MM.1S (cell line): ENCODE measurements at regions not wholly inside any gene's neighbourhood (a gene's known extent, or its start where the extent isn't known, plus 50 kb on each side); places are given as distances from the start of the nearest gene placed in this dataset.

ENCODE experiments used
- DNase-seq: peaks from one replicate; pipeline ENCODE4 v3.0.0-alpha.2; 2015
- H2AFZ ChIP-seq: fragments of 300-600 bp; sonication (generic); 2 replicates; pipeline ENCODE4 v1.6.0; 2016; ENCODE audit warnings: antibody characterized with exemption, low read length
- H3F3A ChIP-seq: fragments of 300-600 bp; sonication (generic); 2 replicates; pipeline ENCODE4 v1.6.1; 2016; ENCODE audit warnings: mild to moderate bottlenecking, antibody characterized with exemption, low read length, moderate library complexity, mixed read lengths; ENCODE audit not compliant: insufficient read depth
- H3K27ac ChIP-seq: fragments of 300-600 bp; sonication (generic); 2 replicates; pipeline ENCODE4 v1.5.1; 2016; ENCODE audit warnings: mild to moderate bottlenecking, low read length
- H3K27me3 ChIP-seq: fragments of 300-600 bp; sonication (generic); replicated peaks from 2 replicates; pipeline ENCODE4 v1.6.0; 2016; ENCODE audit warnings: low read length; ENCODE audit not compliant: insufficient read depth
- H3K36me3 ChIP-seq: fragments of 300-600 bp; sonication (generic); replicated peaks from 2 replicates; pipeline ENCODE4 v1.6.1; 2016; ENCODE audit warnings: mild to moderate bottlenecking, low read length, mixed read lengths; ENCODE audit not compliant: insufficient read depth
- H3K4me1 ChIP-seq: fragments of 300-600 bp; sonication (generic); 2 replicates; pipeline ENCODE4 v1.6.1; 2016; ENCODE audit warnings: low read length, mixed read lengths
- H3K4me2 ChIP-seq: fragments of 300-600 bp; sonication (generic); 2 replicates; pipeline ENCODE4 v1.6.0; 2016; ENCODE audit warnings: low read depth, low read length
- H3K4me3 ChIP-seq: fragments of 300-600 bp; sonication (generic); 2 replicates; pipeline ENCODE4 v1.5.1; 2016; ENCODE audit warnings: low read length, mixed read lengths
- H3K79me2 ChIP-seq: fragments of 300-600 bp; sonication (generic); 2 replicates; pipeline ENCODE4 v1.6.1; 2016; ENCODE audit warnings: mixed run types, low read length, mixed read lengths
- H3K9ac ChIP-seq: fragments of 300-600 bp; sonication (generic); 2 replicates; pipeline ENCODE4 v1.6.1; 2016; ENCODE audit warnings: low read length, mixed read lengths
- H3K9me2 ChIP-seq: fragments of 300-600 bp; sonication (generic); replicated peaks from 2 replicates; pipeline ENCODE4 v1.6.1; 2016; ENCODE audit warnings: mild to moderate bottlenecking, low read length, mixed read lengths; ENCODE audit not compliant: insufficient read depth
- H3K9me3 ChIP-seq: fragments of 300-600 bp; sonication (generic); replicated peaks from 2 replicates; pipeline ENCODE4 v1.6.1; 2016; ENCODE audit warnings: mild to moderate bottlenecking, low read length, mixed read lengths; ENCODE audit not compliant: insufficient read depth
- H4K20me1 ChIP-seq: fragments of 300-600 bp; sonication (generic); 2 replicates; pipeline ENCODE4 v1.6.1; 2016; ENCODE audit warnings: mild to moderate bottlenecking, low read length, moderate library complexity, mixed read lengths; ENCODE audit not compliant: insufficient read depth
- EZH2 ChIP-seq: fragments of 300-600 bp; sonication (generic); optimal IDR thresholded peaks from 2 replicates; pipeline ENCODE3; 2017; ENCODE audit warnings: low read depth, mild to moderate bottlenecking, antibody characterized with exemption, low read length, mixed read lengths
- EZH2phosphoT487 ChIP-seq: fragments of 300-600 bp; sonication (generic); IDR thresholded peaks from 2 replicates; pipeline ENCODE4 v1.6.1; 2018; ENCODE audit warnings: antibody characterized with exemption, low read length
- TF ChIP-seq, protein P1 (sequence below): fragments of 300-600 bp; sonication (generic); IDR thresholded peaks from 2 replicates; pipeline ENCODE4 v1.5.1; 2016; ENCODE audit warnings: antibody characterized with exemption, low read length, mixed read lengths

DNA sequence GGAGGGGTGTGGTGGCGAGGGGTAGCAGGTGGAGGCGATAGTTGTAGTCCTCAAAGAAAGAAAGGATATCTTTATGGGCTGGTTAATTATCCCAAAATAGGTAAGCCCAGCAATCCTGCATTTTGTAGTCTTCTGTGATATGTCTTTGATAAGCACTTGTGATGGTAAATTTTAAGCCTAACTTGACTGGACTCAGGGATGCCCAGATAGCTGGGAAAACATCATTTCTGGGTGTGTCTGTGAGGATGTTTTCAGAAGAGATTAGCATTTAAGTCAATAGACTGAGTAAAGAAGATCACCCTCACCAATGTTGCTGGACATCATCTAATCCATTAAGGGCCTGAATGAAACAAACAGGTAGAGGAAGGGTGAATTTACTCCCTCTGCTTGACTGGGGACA, 124.8 kb upstream of the RIPOR2 start:
- H3K79me2 ChIP-seq, result no peaks in the 10 kb centered on the region
- no peak overlapping the region for H2AFZ ChIP-seq
- H3K4me1 ChIP-seq, result 0 out of 2 replicates have a peak, but pooled peaks cover 3% of the 10 kb centered on the region
- no peaks in the 10 kb centered on the region for H3K27me3 ChIP-seq
- no peak overlapping the region for H3K4me2 ChIP-seq
- H3K9me2 ChIP-seq, result no peaks in the 10 kb centered on the region
- no peak for DNase-seq
- H4K20me1 ChIP-seq, result no peaks in the 10 kb centered on the region
- H3K27ac ChIP-seq, result no peak overlapping the region
- H3F3A ChIP-seq, result no peaks in the 10 kb centered on the region
- no peaks in the 10 kb centered on the region for H3K36me3 ChIP-seq
- no peak overlapping the region for H3K9ac ChIP-seq
- H3K9me3 ChIP-seq, result no peaks in the 10 kb centered on the region
- TF ChIP-seq, protein P1, sequence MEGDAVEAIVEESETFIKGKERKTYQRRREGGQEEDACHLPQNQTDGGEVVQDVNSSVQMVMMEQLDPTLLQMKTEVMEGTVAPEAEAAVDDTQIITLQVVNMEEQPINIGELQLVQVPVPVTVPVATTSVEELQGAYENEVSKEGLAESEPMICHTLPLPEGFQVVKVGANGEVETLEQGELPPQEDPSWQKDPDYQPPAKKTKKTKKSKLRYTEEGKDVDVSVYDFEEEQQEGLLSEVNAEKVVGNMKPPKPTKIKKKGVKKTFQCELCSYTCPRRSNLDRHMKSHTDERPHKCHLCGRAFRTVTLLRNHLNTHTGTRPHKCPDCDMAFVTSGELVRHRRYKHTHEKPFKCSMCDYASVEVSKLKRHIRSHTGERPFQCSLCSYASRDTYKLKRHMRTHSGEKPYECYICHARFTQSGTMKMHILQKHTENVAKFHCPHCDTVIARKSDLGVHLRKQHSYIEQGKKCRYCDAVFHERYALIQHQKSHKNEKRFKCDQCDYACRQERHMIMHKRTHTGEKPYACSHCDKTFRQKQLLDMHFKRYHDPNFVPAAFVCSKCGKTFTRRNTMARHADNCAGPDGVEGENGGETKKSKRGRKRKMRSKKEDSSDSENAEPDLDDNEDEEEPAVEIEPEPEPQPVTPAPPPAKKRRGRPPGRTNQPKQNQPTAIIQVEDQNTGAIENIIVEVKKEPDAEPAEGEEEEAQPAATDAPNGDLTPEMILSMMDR, result no peak
- TF ChIP-seq EZH2 (no peak), EZH2phosphoT487 (no peak)
- H3K4me3 ChIP-seq, result no peak overlapping the region

DNA sequence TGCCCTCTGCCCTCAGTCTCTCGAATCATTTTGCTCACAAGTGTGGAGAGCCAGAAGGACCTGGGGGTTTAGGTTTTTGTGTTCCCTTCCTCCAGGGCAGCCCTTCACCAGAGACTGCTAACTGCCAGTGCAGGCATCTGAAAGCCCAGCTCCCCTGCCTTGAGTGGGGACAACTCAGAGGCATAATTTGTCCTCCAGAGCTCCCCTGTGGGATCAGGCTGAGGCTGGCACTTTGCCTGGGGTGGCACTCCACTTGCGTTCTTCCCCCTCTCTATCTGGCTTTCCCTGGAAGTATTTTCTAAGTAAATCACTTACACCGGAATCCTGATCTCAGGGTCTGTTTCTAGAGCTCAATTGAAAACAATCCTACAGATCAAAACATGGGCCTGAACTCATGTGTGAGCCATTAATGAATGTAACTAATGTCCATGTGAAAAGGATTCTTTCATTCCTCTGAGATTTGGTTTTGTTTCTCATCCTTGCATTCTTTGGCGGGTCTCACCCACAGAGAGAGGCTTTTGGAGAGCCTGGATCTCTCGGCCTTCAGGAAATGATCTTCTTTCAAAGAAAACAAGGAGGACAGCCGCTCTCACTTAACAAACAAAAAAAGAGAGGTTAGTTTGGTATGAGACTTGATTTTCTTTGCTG, 125.7 kb upstream of the RIPOR2 start:
- H3K4me3 ChIP-seq, result no peak overlapping the region
- no peaks in the 10 kb centered on the region for H3K79me2 ChIP-seq
- H3K27me3 ChIP-seq, result no peaks in the 10 kb centered on the region
- no peaks in the 10 kb centered on the region for H3K4me1 ChIP-seq
- H4K20me1 ChIP-seq, result no peaks in the 10 kb centered on the region
- H3K9me2 ChIP-seq, result no peaks in the 10 kb centered on the region
- no peak overlapping the region for H3K9ac ChIP-seq
- H3K36me3 ChIP-seq, result no peaks in the 10 kb centered on the region
- no peak for DNase-seq
- TF ChIP-seq, protein P1, result no peak
- TF ChIP-seq EZH2 (no peak), EZH2phosphoT487 (no peak)
- H3K4me2 ChIP-seq, result no peak overlapping the region
- no peak overlapping the region for H2AFZ ChIP-seq
- H3K9me3 ChIP-seq, result no peaks in the 10 kb centered on the region
- no peak overlapping the region for H3K27ac ChIP-seq
- H3F3A ChIP-seq, result no peaks in the 10 kb centered on the region

DNA sequence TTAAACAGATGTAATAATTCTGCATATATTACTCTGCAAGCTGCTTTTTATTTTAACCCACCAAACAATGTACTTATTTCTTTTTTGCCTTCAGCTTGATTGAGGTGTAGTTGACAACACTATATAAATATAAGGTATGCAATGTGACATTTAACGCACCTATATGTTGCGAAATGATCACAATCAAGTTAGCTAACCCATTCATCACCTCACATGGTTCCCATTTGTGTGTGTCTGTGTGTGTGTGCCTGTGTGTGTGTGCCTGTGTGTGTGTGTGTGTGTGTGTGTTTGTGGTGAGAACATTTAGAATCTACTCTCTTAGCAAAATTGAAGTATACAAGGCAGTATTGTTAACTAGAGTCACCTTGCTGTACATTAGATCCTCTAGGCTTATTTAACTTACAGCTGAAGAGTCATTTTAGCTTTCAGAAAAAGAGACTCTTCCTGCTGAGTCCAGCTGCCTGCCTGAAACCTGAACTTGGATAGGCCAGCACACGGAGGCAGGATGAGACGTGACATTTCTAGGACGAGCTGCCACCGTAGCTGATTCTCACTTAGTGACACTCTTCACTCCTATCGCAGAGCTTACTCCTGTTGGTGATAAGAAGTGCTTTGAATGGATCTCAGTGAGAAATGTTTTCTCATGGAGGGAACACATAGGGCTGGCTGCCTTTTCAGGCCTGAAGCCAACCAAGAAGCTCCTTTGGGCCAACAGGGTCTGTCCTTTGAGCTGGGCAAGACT, 126.5 kb upstream of the RIPOR2 start:
- Histone ChIP-seq H3K4me1 (no peaks in the 10 kb centered on the region), H3K9me2 (no peaks in the 10 kb centered on the region), H3K9me3 (no peaks in the 10 kb centered on the region), H2AFZ (no peak overlapping the region), H3K36me3 (no peaks in the 10 kb centered on the region), H3K4me2 (no peak overlapping the region), H3K9ac (no peak overlapping the region), H4K20me1 (no peaks in the 10 kb centered on the region), H3F3A (no peaks in the 10 kb centered on the region), H3K27ac (no peak overlapping the region), H3K79me2 (no peaks in the 10 kb centered on the region), H3K4me3 (no peak overlapping the region), H3K27me3 (no peaks in the 10 kb centered on the region)
- no peak for DNase-seq
- no peak for TF ChIP-seq EZH2phosphoT487
- TF ChIP-seq EZH2, result no peak
- TF ChIP-seq, protein P1, result no peak
